Brain microvascular endothelial cell (primary cell): ENCODE measurements at regions not wholly inside any gene's neighbourhood (a gene's known extent, or its start where the extent isn't known, plus 50 kb on each side); places are given as distances from the start of the nearest gene placed in this dataset.
"Not testable (repeated sequence)": the region's sequence is repeated elsewhere in the genome, so short reads cannot be mapped to it uniquely, and the experiment has no call there.

Experiments used
- DNase-seq: peaks from one replicate; pipeline ENCODE4 v3.0.0-alpha.2; 2020
- H3K27ac ChIP-seq: fragments of 250-450 bp; sonication (Bioruptor Pico); 2 replicates; pipeline ENCODE4 v1.5.1; 2020; ENCODE audit warnings: mild to moderate bottlenecking, moderate library complexity
- H3K27me3 ChIP-seq: fragments of 250-450 bp; sonication (Bioruptor Pico); replicated peaks from 2 replicates; pipeline ENCODE4 v1.5.1; 2020; ENCODE audit warnings: mild to moderate bottlenecking
- H3K36me3 ChIP-seq: fragments of 250-450 bp; sonication (Bioruptor Pico); replicated peaks from 2 replicates; pipeline ENCODE4 v1.5.1; 2020; ENCODE audit warnings: mild to moderate bottlenecking
- H3K4me3 ChIP-seq: 2 replicates; pipeline ENCODE4 v1.5.1; 2011; ENCODE audit warnings: low read depth, mild to moderate bottlenecking, control low read depth, low read length, moderate library complexity
- in situ Hi-C: cut with HindIII; loops from 2 replicates; pipeline ENCODE4 v1.10.0; 2017; ENCODE audit warnings: low sequenced_read_pairs, low pct_ligation_motif_present
- TF ChIP-seq, protein P1 (sequence below): IDR thresholded peaks from 2 replicates; pipeline ENCODE4 v1.5.1; 2011; ENCODE audit warnings: low read depth, mild to moderate bottlenecking, moderate library complexity, low read length, control low read depth, inconsistent platforms; ENCODE audit errors: missing control alignments

DNA sequence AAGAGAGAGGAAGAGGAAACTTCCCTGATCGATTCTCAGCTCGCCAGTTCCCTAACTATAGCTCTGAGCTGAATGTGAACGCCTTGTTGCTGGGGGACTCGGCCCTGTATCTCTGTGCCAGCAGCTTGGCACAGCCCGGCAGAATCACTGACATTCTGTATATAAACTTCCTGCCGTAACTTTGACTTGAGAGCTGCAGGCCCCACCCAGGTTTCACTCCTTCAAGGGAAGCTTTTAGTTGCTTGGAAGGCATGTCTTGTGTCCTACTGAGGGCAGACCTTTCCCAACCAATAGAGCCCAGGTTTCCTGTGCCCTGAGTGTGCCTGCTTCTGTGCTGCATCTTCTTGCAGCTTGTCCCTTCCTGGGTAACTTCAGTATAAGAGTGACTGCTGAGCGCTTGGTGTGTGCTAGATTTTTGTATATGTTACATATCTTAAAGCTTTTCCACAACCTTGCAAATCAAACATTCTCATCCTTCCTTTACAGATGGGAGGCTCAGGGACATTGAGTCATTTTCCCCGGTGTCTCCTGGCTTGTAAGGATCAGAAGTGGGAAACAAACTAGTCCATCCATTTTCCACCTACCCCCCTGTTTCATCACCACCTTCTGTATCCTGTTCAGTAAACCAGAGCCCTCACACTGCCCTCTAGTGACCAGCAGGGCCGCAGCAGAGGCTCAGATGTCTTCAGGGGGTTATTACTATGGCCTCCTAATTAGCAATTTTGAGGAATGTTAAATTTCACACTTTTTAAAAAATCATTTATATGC is 225.2 kb upstream of the PRSS58 start:
- in situ Hi-C loops, result no loop called here
- no peaks in the 10 kb centered on the region for H3K27me3 ChIP-seq
- peak; percentile 47 for DNase-seq
- no peak overlapping the region for H3K4me3 ChIP-seq
- TF ChIP-seq, protein P1, sequence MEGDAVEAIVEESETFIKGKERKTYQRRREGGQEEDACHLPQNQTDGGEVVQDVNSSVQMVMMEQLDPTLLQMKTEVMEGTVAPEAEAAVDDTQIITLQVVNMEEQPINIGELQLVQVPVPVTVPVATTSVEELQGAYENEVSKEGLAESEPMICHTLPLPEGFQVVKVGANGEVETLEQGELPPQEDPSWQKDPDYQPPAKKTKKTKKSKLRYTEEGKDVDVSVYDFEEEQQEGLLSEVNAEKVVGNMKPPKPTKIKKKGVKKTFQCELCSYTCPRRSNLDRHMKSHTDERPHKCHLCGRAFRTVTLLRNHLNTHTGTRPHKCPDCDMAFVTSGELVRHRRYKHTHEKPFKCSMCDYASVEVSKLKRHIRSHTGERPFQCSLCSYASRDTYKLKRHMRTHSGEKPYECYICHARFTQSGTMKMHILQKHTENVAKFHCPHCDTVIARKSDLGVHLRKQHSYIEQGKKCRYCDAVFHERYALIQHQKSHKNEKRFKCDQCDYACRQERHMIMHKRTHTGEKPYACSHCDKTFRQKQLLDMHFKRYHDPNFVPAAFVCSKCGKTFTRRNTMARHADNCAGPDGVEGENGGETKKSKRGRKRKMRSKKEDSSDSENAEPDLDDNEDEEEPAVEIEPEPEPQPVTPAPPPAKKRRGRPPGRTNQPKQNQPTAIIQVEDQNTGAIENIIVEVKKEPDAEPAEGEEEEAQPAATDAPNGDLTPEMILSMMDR, result peak; percentile 98
- no peaks in the 10 kb centered on the region for H3K36me3 ChIP-seq
- no peak overlapping the region for H3K27ac ChIP-seq

DNA sequence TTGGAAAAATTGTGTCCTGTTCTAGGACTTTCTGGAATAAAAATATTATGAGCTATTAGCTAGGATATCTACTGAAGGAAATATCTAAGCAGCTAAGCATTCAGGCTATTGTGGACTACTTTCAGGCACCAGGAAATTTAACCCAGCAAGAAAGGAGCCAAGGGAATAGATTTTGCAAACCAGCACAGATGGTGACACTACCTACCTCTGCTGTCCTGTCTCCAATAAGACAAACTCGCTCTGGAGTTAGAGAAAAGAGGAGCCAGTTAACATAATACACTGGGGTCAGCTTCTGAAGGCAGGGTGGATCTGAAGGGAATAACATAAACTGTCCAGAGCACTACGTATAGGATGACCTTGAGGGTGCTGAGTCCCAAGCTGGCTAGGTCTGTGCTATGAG is 223.7 kb upstream of the PRSS58 start:
- peak; percentile 39 for DNase-seq
- Histone ChIP-seq H3K27me3 (no peaks in the 10 kb centered on the region), H3K4me3 (no peak overlapping the region), H3K36me3 (no peaks in the 10 kb centered on the region), H3K27ac (no peak overlapping the region)
- in situ Hi-C loops, result no loop called here
- TF ChIP-seq, protein P1, result peak; percentile 66

DNA sequence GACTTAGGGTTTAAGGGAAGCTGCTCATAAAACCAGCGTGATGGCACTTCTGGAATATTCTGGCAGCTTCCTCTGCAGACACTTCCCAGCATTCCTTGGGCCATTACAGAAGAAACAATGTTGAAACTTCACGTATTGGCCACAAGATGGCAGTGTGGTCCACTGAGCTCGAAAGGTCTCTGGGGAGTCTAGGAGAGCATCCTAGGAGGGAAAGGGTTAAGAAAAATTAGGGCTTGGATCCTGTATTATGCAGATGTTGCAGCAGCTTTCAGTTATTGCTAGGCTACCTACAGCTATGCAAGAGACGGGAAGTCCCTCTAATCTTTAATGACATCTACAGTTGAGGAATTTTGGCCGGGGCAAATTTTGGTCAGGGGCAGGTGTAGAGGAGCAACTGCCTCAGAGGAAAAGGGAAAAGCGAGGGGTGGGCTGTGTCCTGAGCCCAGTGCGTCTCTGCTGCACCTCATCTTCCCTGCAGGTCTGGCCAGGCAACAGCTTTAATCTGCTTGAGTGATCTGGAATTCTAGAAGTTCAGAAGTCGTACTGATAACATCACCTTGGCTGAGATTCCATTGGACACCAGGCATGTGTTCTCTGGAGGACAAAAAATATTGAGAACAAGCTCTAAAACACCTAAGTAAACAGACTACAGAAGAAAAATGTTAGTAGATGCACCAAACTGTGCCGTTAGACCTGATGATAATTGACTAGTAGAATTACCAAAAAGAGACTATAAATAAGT is 220.8 kb upstream of the PRSS58 start:
- peak; percentile 44 for DNase-seq
- in situ Hi-C loops, result no loop called here
- Histone ChIP-seq H3K36me3 (no peaks in the 10 kb centered on the region), H3K4me3 (no peak overlapping the region), H3K27me3 (no peaks in the 10 kb centered on the region), H3K27ac (no peak overlapping the region)
- TF ChIP-seq, protein P1, result peak; percentile 80

DNA sequence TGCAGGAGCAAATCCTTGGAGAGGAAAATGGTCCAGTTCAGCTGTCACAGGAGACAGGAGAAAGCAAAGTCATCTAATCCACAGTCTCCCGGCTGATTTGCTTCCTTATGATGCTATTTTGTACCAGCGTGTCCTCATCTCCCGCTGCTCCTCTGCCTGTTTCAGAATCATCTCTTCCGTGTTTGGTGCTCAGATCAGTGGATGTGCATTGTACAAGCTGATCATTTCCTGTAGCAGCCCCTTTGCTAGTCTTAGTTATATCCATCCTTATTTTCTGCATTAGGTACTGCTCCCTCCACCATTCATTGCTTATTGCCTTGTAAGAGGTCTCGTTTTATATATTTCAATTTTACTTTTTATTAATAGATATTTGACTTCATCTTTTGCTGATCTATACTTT is 219.9 kb upstream of the PRSS58 start:
- in situ Hi-C loops, H3K4me3 ChIP-seq, DNase-seq, H3K27me3 ChIP-seq, H3K36me3 ChIP-seq: not testable (repeated sequence)
- H3K27ac ChIP-seq, result peak overlapping the region; percentile 35

DNA sequence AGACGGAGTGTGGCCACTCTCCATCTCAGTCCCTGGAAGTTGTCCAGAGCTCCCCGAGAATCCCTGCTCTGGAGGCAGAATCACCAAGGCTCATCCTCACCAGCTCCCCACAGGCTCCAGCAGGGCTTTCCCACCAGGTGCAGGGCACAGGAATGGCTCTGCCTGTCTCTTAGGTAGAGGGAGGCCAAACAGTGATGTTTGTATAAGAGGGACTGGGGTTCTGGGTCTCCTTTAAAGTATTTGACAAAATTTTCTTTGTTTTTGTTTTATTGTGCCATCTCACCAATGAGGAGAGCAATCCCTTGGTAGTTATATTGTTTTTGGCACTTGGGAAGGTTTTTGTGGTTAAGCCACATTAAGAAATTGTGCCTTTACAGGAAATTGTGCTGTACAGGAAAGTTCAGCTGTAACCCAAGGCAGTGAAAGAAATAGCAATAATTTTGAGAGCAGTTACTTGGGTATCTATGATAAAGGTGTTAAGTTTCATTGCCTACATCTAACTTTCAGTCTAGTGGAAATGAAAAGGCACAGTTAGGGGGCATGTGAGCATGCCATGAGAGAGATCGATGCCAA is 219.3 kb upstream of the PRSS58 start:
- TF ChIP-seq, protein P1, result no peak
- in situ Hi-C loops, result no loop called here
- DNase-seq, result peak; percentile 41

DNA sequence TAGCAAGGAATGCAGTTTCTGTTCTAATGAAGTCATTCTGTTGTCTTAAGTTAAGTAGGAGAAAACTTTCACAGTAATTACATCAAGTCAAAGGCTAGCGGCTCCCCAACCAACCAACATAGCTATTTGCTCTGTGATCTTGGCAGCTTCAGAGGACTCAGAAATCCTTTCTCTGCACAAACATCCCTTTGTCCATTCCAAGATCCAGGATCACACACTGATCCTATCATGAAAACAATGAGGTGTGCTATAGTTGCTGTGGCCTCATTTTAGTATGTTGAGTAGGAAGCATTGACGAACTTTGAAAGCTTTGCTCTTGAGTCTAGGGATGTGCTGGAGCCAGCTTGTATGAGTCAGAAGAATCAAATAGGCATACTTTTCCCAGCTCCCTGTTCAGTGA is 218.2 kb upstream of the PRSS58 start:
- in situ Hi-C loops, result no loop called here
- Histone ChIP-seq H3K27ac (no peak overlapping the region), H3K27me3 (no peaks in the 10 kb centered on the region), H3K4me3 (no peak overlapping the region), H3K36me3 (no peaks in the 10 kb centered on the region)
- TF ChIP-seq, protein P1, result no peak
- DNase-seq, result no peak

More for the DNA sequence above, 219.3 kb upstream of the PRSS58 start:
- H3K4me3 ChIP-seq, result no peak overlapping the region
- H3K36me3 ChIP-seq, result no peaks in the 10 kb centered on the region
- peak overlapping the region; percentile 35 for H3K27ac ChIP-seq
- no peaks in the 10 kb centered on the region for H3K27me3 ChIP-seq
